GM19372 (cell line): ENCODE measurements at regions not wholly inside any gene's neighbourhood (a gene's known extent, or its start where the extent isn't known, plus 50 kb on each side); places are given as distances from the start of the nearest gene placed in this dataset.

Experiments used
- ATAC-seq: cut with Tn5 transposase; IDR thresholded peaks from one replicate; pipeline ENCODE4 v1.9.1; 2021; ENCODE audit warnings: mild to moderate bottlenecking, low read depth, moderate library complexity; ENCODE audit not compliant: unreplicated experiment

- no peak for ATAC-seq
These were observed 406.0 kb upstream of the GRIA1 start for GRCh38 chr5:153084511-153084910.

- no peak for ATAC-seq
These were observed 404.0 kb upstream of the GRIA1 start for GRCh38 chr5:153086486-153086885.

- no peak for ATAC-seq
These were observed 401.9 kb upstream of the GRIA1 start for GRCh38 chr5:153088538-153088937.

- no peak for ATAC-seq
These were observed 396.1 kb upstream of the GRIA1 start for GRCh38 chr5:153094333-153094732.

- no peak for ATAC-seq
These were observed 394.1 kb upstream of the GRIA1 start for GRCh38 chr5:153096381-153096780.

GRCh38 chr5:153099328-153099727 lies 391.1 kb upstream of the GRIA1 start:
- no peak for ATAC-seq

- no peak for ATAC-seq
These were observed 389.0 kb upstream of the GRIA1 start for GRCh38 chr5:153101235-153102180.

GRCh38 chr5:153116916-153117315 lies 373.6 kb upstream of the GRIA1 start:
- ATAC-seq: no peak

- no peak for ATAC-seq
These were observed 372.5 kb upstream of the GRIA1 start for GRCh38 chr5:153118018-153118417.

GRCh38 chr5:153122403-153122802 lies 368.1 kb upstream of the GRIA1 start:
- ATAC-seq: no peak

- ATAC-seq: no peak
These were observed 360.2 kb upstream of the GRIA1 start for GRCh38 chr5:153130296-153130695.

- no peak for ATAC-seq
These were observed 355.1 kb upstream of the GRIA1 start for GRCh38 chr5:153135411-153135810.

GRCh38 chr5:153136910-153137614 lies 353.4 kb upstream of the GRIA1 start:
- no peak for ATAC-seq

GRCh38 chr5:153147891-153148623 lies 342.4 kb upstream of the GRIA1 start:
- no peak for ATAC-seq

- ATAC-seq: no peak
These were observed 341.9 kb upstream of the GRIA1 start for GRCh38 chr5:153148624-153148976.

- no peak for ATAC-seq
These were observed 338.9 kb upstream of the GRIA1 start for GRCh38 chr5:153151558-153151957.

GRCh38 chr5:153153086-153153485 lies 337.4 kb upstream of the GRIA1 start:
- no peak for ATAC-seq

- no peak for ATAC-seq
These were observed 333.3 kb upstream of the GRIA1 start for GRCh38 chr5:153157156-153157555.

GRCh38 chr5:153158608-153159007 lies 331.9 kb upstream of the GRIA1 start:
- no peak for ATAC-seq

- no peak for ATAC-seq
These were observed 330.9 kb upstream of the GRIA1 start for GRCh38 chr5:153159616-153160015.

GRCh38 chr5:153168241-153168640 lies 322.2 kb upstream of the GRIA1 start:
- ATAC-seq: no peak
